ENCODE measurements at regions not wholly inside any gene's neighbourhood (a gene's known extent, or its start where the extent isn't known, plus 50 kb on each side); places are given as distances from the start of the nearest gene placed in this dataset.

GRCh38 chr15:85276921-85277320 lies 103.5 kb upstream of the AKAP13 start:
- Histone ChIP-seq H3K9me3 (ENCODE audit: insufficient read depth, low read depth) (no peaks in the 10 kb centered on the region), H3F3A (ENCODE audit: insufficient read depth, low read depth) (no peaks in the 10 kb centered on the region), H3K27me3 (ENCODE audit: insufficient read depth, low read depth) (no peaks in the 10 kb centered on the region), H3K9me2 (ENCODE audit: insufficient read depth) (no peaks in the 10 kb centered on the region), H2AFZ (no peak overlapping the region), H3K4me3 (no peak overlapping the region), H3K4me1 (replicated peaks; ENCODE audit: insufficient read depth) (no peaks in the 10 kb centered on the region), H3K79me2 (ENCODE audit: low read depth) (no peaks in the 10 kb centered on the region), H3K4me2 (no peak overlapping the region), H3K27ac (no peak overlapping the region), H4K20me1 (ENCODE audit: insufficient read depth) (no peaks in the 10 kb centered on the region), H3K36me3 (ENCODE audit: low read depth) (no peaks in the 10 kb centered on the region)
- POLR2A ChIA-PET (ENCODE audit: unreplicated experiment): no interaction called here
- no TSS peak for BruUV-seq (replicated peaks)
- no peak for DNase-seq
- CTCF ChIA-PET: no interaction called here
- intact Hi-C loops (cut with micrococcal nuclease; ENCODE audit: unreplicated experiment): no loop called here
- no peak for TF ChIP-seq CTCF (conservative IDR thresholded peaks at IDR 0.05)
- no peak for TF ChIP-seq EZH2 (IDR thresholded peaks at IDR 0.05; ENCODE audit: low read depth)

DNA sequence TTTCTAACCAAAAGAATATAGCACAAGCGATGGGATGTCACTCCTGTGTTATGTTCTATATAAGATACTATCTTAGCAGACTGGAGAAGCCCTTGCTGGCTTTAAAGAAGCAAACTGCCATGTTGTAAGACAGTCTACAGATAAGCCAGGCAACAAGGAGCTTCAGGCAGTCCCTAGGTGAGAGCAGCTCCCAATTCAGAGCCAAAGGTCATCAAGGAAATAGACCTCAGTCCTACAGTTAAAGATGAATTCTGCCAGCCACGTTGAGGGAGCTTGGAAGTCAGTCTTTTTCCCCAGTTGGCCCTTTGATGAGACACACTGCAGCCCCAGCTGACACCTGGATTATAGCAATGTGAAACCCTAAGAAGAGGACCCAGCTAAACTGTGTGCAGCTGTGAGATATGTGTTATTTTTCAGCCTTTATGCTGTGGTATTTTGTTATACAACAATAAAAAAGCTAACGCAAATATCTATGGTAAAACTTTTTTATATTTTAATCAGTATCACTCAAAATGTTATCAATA lies 102.5 kb upstream of the AKAP13 start:
- intact Hi-C loops (cut with micrococcal nuclease; ENCODE audit: unreplicated experiment): no loop called here
- no peak overlapping the region for H3K27ac ChIP-seq
- no TSS peak for BruUV-seq (replicated peaks)
- H3K4me2 ChIP-seq: no peak overlapping the region
- H4K20me1 ChIP-seq (ENCODE audit: insufficient read depth): no peaks in the 10 kb centered on the region
- no peaks in the 10 kb centered on the region for H3K9me2 ChIP-seq (ENCODE audit: insufficient read depth)
- no peaks in the 10 kb centered on the region for H3K4me1 ChIP-seq (replicated peaks; ENCODE audit: insufficient read depth)
- H3K9me3 ChIP-seq (ENCODE audit: insufficient read depth, low read depth): no peaks in the 10 kb centered on the region
- H3K36me3 ChIP-seq (ENCODE audit: low read depth): no peaks in the 10 kb centered on the region
- no peaks in the 10 kb centered on the region for H3K79me2 ChIP-seq (ENCODE audit: low read depth)
- CTCF ChIA-PET: no interaction called here
- no peak overlapping the region for H3K4me3 ChIP-seq
- no peaks in the 10 kb centered on the region for H3F3A ChIP-seq (ENCODE audit: insufficient read depth, low read depth)
- no peak for DNase-seq
- no peak overlapping the region for H2AFZ ChIP-seq
- TF ChIP-seq CTCF (conservative IDR thresholded peaks at IDR 0.05) (no peak), EZH2 (IDR thresholded peaks at IDR 0.05; ENCODE audit: low read depth) (no peak)
- POLR2A ChIA-PET (ENCODE audit: unreplicated experiment): no interaction called here
- H3K27me3 ChIP-seq (ENCODE audit: insufficient read depth, low read depth): no peaks in the 10 kb centered on the region

- Histone ChIP-seq H3K4me1 (replicated peaks; ENCODE audit: insufficient read depth) (no peaks in the 10 kb centered on the region), H3K27me3 (ENCODE audit: insufficient read depth, low read depth) (no peaks in the 10 kb centered on the region), H3K36me3 (ENCODE audit: low read depth) (no peaks in the 10 kb centered on the region), H3K9me2 (ENCODE audit: insufficient read depth) (no peaks in the 10 kb centered on the region), H3K9me3 (ENCODE audit: insufficient read depth, low read depth) (no peaks in the 10 kb centered on the region), H3K4me2 (no peak overlapping the region), H3K27ac (no peak overlapping the region), H3K79me2 (ENCODE audit: low read depth) (no peaks in the 10 kb centered on the region), H3K4me3 (no peak overlapping the region), H2AFZ (no peak overlapping the region), H3F3A (ENCODE audit: insufficient read depth, low read depth) (no peaks in the 10 kb centered on the region), H4K20me1 (ENCODE audit: insufficient read depth) (no peaks in the 10 kb centered on the region)
- CTCF ChIA-PET: no interaction called here
- TF ChIP-seq CTCF (conservative IDR thresholded peaks at IDR 0.05) (no peak), EZH2 (IDR thresholded peaks at IDR 0.05; ENCODE audit: low read depth) (no peak)
- POLR2A ChIA-PET (ENCODE audit: unreplicated experiment): no interaction called here
- intact Hi-C loops (cut with micrococcal nuclease; ENCODE audit: unreplicated experiment): no loop called here
- BruUV-seq (replicated peaks): no TSS peak
- DNase-seq: no peak
Observed at GRCh38 chr15:85280203-85280602, 100.2 kb upstream of the AKAP13 start.

Data from PC-9 (cell line).